Loucy (cell line): ENCODE measurements at regions not wholly inside any gene's neighbourhood (a gene's known extent, or its start where the extent isn't known, plus 50 kb on each side); places are given as distances from the start of the nearest gene placed in this dataset.

Experiments used
- H2AFZ ChIP-seq: fragments of 200-600 bp; sonication (generic); 2 replicates; pipeline ENCODE4 v1.6.0; 2016; ENCODE audit warnings: antibody characterized with exemption, mild to moderate bottlenecking, low read length, moderate library complexity
- H3F3A ChIP-seq: fragments of 200-600 bp; 2 replicates; pipeline ENCODE4 v1.6.0; 2016; ENCODE audit warnings: antibody characterized with exemption, low read depth, mild to moderate bottlenecking
- H3K27me3 ChIP-seq: fragments of 200-600 bp; sonication (generic); 2 replicates; pipeline ENCODE4 v1.6.1; 2014; ENCODE audit warnings: low read length, mild to moderate bottlenecking; ENCODE audit not compliant: insufficient read depth, poor library complexity, severe bottlenecking
- H3K36me3 ChIP-seq: fragments of 200-600 bp; sonication (generic); 2 replicates; pipeline ENCODE4 v1.6.1; 2016; ENCODE audit warnings: low read length; ENCODE audit not compliant: insufficient read depth
- H3K4me1 ChIP-seq: fragments of 200-600 bp; sonication (generic); 2 replicates; pipeline ENCODE4 v1.5.1; 2014; ENCODE audit warnings: low read length, mild to moderate bottlenecking; ENCODE audit not compliant: insufficient read depth, poor library complexity, severe bottlenecking
- H3K4me2 ChIP-seq: fragments of 200-600 bp; sonication (generic); 2 replicates; pipeline ENCODE4 v1.6.0; 2014; ENCODE audit warnings: antibody characterized with exemption, low read length, low read depth, mild to moderate bottlenecking; ENCODE audit not compliant: poor library complexity, severe bottlenecking
- H3K4me3 ChIP-seq: fragments of 200-600 bp; sonication (generic); 2 replicates; pipeline ENCODE4 v1.5.1; 2014; ENCODE audit warnings: low read length, mild to moderate bottlenecking, mixed read lengths; ENCODE audit not compliant: poor library complexity, severe bottlenecking
- H3K79me2 ChIP-seq: fragments of 200-600 bp; sonication (generic); 2 replicates; pipeline ENCODE4 v1.6.1; 2014; ENCODE audit warnings: low read length; ENCODE audit not compliant: insufficient read depth
- H3K9ac ChIP-seq: fragments of 200-600 bp; sonication (generic); 2 replicates; pipeline ENCODE4 v1.6.0; 2014; ENCODE audit warnings: mild to moderate bottlenecking, low read depth, low read length, moderate library complexity; ENCODE audit not compliant: poor library complexity, severe bottlenecking
- H3K9me2 ChIP-seq: fragments of 200-600 bp; sonication (generic); replicated peaks from 2 replicates; pipeline ENCODE4 v1.6.1; 2016; ENCODE audit warnings: low read depth, low read length, mixed read lengths
- H3K9me3 ChIP-seq: fragments of 200-600 bp; sonication (generic); 2 replicates; pipeline ENCODE4 v1.6.1; 2014; ENCODE audit warnings: mild to moderate bottlenecking, antibody characterized with exemption, low read length, low read depth; ENCODE audit not compliant: insufficient read depth
- H4K20me1 ChIP-seq: fragments of 200-600 bp; sonication (generic); 2 replicates; pipeline ENCODE4 v1.6.0; 2014; ENCODE audit warnings: antibody characterized with exemption, low read length, mild to moderate bottlenecking; ENCODE audit not compliant: insufficient read depth, poor library complexity, severe bottlenecking
- EZH2phosphoT487 ChIP-seq: fragments of 200-600 bp; IDR thresholded peaks from 2 replicates; pipeline ENCODE4 v1.6.1; 2018; ENCODE audit warnings: antibody characterized with exemption, mild to moderate bottlenecking, moderate library complexity, borderline replicate concordance
- TF ChIP-seq, protein P1 (sequence below): fragments of 200-600 bp; sonication (generic); conservative IDR thresholded peaks from 2 replicates; pipeline ENCODE4 v1.5.1; 2014; ENCODE audit warnings: mild to moderate bottlenecking, antibody characterized with exemption, low read length

- Histone ChIP-seq H3K36me3 (no peaks in the 10 kb centered on the region), H3K4me1 (peaks cover 21% of the 10 kb centered on the region), H3K27me3 (no peaks in the 10 kb centered on the region), H4K20me1 (no peaks in the 10 kb centered on the region), H3K4me2 (no peak overlapping the region), H3F3A (no peaks in the 10 kb centered on the region), H2AFZ (no peak overlapping the region), H3K79me2 (no peaks in the 10 kb centered on the region), H3K9ac (no peak overlapping the region), H3K4me3 (no peak overlapping the region), H3K9me3 (no peaks in the 10 kb centered on the region), H3K9me2 (no peaks in the 10 kb centered on the region)
- TF ChIP-seq, protein P1, sequence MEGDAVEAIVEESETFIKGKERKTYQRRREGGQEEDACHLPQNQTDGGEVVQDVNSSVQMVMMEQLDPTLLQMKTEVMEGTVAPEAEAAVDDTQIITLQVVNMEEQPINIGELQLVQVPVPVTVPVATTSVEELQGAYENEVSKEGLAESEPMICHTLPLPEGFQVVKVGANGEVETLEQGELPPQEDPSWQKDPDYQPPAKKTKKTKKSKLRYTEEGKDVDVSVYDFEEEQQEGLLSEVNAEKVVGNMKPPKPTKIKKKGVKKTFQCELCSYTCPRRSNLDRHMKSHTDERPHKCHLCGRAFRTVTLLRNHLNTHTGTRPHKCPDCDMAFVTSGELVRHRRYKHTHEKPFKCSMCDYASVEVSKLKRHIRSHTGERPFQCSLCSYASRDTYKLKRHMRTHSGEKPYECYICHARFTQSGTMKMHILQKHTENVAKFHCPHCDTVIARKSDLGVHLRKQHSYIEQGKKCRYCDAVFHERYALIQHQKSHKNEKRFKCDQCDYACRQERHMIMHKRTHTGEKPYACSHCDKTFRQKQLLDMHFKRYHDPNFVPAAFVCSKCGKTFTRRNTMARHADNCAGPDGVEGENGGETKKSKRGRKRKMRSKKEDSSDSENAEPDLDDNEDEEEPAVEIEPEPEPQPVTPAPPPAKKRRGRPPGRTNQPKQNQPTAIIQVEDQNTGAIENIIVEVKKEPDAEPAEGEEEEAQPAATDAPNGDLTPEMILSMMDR, result no peak
- no peak for TF ChIP-seq EZH2phosphoT487
These were observed 178.8 kb downstream of the IGLL1 start for GRCh38 chr22:23401111-23401909.

GRCh38 chr22:23400286-23400981 lies 179.7 kb downstream of the IGLL1 start:
- Histone ChIP-seq H3K4me3 (no peak overlapping the region), H3K9ac (no peak overlapping the region), H3K79me2 (no peaks in the 10 kb centered on the region), H3F3A (no peaks in the 10 kb centered on the region), H3K4me1 (peaks cover 29% of the 10 kb centered on the region), H3K27me3 (no peaks in the 10 kb centered on the region), H4K20me1 (no peaks in the 10 kb centered on the region), H3K9me3 (no peaks in the 10 kb centered on the region), H3K4me2 (no peak overlapping the region), H2AFZ (no peak overlapping the region), H3K9me2 (no peaks in the 10 kb centered on the region), H3K36me3 (no peaks in the 10 kb centered on the region)
- TF ChIP-seq EZH2phosphoT487, result no peak
- TF ChIP-seq, protein P1, result no peak

GRCh38 chr22:23399367-23400285 lies 180.5 kb downstream of the IGLL1 start:
- Histone ChIP-seq H3K9me3 (no peaks in the 10 kb centered on the region), H3K4me3 (no peak overlapping the region), H3K36me3 (no peaks in the 10 kb centered on the region), H3K79me2 (no peaks in the 10 kb centered on the region), H2AFZ (no peak overlapping the region), H4K20me1 (no peaks in the 10 kb centered on the region), H3K4me2 (no peak overlapping the region), H3K9me2 (no peaks in the 10 kb centered on the region), H3F3A (no peaks in the 10 kb centered on the region), H3K27me3 (no peaks in the 10 kb centered on the region), H3K4me1 (peaks cover 35% of the 10 kb centered on the region), H3K9ac (no peak overlapping the region)
- no peak for TF ChIP-seq EZH2phosphoT487
